Thoracic aorta (tissue), 2 donors: ENCODE measurements at regions not wholly inside any gene's neighbourhood (a gene's known extent, or its start where the extent isn't known, plus 50 kb on each side); places are given as distances from the start of the nearest gene placed in this dataset.

Experiments
- ATAC-seq: fragments of 150-250 bp; one replicate; pipeline ENCODE4 v1.8.0; 2017; ENCODE audit warnings: low read depth; ENCODE audit not compliant: insufficient number of reproducible peaks, low FRiP score
- DNase-seq: peaks from one replicate; pipeline ENCODE4 v3.0.0-alpha.2; 2020; ENCODE audit warnings: low spot score
- H3K27ac ChIP-seq, 2 donors: fragments of 200-600 bp; sonication (generic); 1 replicate in 1 of 2; 2 replicates in 1 of 2; pipeline ENCODE4 v1.5.1; 2016; ENCODE audit warnings: mild to moderate bottlenecking in 2 of 2, moderate library complexity in 2 of 2
- H3K27me3 ChIP-seq: fragments of 200-600 bp; sonication (generic); replicated peaks from 2 replicates; pipeline ENCODE4 v1.6.0; 2016; ENCODE audit warnings: mild to moderate bottlenecking; ENCODE audit not compliant: insufficient read depth
- H3K36me3 ChIP-seq: fragments of 200-600 bp; sonication (generic); one replicate; pipeline ENCODE4 v1.5.1; 2016
- H3K4me1 ChIP-seq, 2 donors: fragments of 200-600 bp; sonication (generic); 1 replicate in 1 of 2; 2 replicates in 1 of 2; pipeline versions ENCODE4 v1.5.1 to v1.6.0; 2016; ENCODE audit warnings: low read depth in 2 of 2, mild to moderate bottlenecking in 1 of 2; ENCODE audit not compliant: control insufficient read depth in 1 of 2
- H3K4me3 ChIP-seq: fragments of 200-600 bp; sonication (generic); 2 replicates; pipeline ENCODE4 v1.5.1; 2016; ENCODE audit warnings: mild to moderate bottlenecking
- H3K9me3 ChIP-seq: fragments of 200-600 bp; sonication (generic); 2 replicates; pipeline ENCODE4 v1.5.1; 2016
- TF ChIP-seq, protein P1 (sequence below): fragments of 200-600 bp; sonication (generic); IDR thresholded peaks from one replicate; pipeline ENCODE4 v1.5.1; 2019; ENCODE audit warnings: antibody characterized with exemption

GRCh38 chr20:12677925-12678324 is 330.8 kb upstream of the SPTLC3 start:
- TF ChIP-seq, protein P1, sequence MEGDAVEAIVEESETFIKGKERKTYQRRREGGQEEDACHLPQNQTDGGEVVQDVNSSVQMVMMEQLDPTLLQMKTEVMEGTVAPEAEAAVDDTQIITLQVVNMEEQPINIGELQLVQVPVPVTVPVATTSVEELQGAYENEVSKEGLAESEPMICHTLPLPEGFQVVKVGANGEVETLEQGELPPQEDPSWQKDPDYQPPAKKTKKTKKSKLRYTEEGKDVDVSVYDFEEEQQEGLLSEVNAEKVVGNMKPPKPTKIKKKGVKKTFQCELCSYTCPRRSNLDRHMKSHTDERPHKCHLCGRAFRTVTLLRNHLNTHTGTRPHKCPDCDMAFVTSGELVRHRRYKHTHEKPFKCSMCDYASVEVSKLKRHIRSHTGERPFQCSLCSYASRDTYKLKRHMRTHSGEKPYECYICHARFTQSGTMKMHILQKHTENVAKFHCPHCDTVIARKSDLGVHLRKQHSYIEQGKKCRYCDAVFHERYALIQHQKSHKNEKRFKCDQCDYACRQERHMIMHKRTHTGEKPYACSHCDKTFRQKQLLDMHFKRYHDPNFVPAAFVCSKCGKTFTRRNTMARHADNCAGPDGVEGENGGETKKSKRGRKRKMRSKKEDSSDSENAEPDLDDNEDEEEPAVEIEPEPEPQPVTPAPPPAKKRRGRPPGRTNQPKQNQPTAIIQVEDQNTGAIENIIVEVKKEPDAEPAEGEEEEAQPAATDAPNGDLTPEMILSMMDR, result no peak

DNA sequence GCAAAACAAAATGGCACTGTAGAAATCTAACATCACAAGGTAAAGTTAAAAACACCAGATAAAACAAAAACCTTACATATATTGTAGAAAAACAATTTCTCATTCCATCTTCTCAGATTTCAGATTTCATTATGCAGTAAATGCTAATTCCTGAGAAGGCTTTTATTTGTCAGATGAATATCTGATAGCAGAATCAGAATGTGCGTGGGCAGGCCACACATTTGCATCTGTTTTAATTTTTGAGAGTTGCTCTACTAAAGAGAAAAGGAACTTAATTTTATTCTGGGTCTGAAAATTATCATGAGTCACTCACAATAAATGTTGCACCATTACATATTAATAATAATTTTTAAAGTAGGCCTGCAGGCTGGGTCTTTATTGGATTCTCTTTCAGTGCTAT is 329.3 kb upstream of the SPTLC3 start:
- H3K36me3 ChIP-seq, result no peaks in the 10 kb centered on the region
- no peaks in the 10 kb centered on the region for H3K9me3 ChIP-seq
- TF ChIP-seq, protein P1, result no peak
- H3K4me1 ChIP-seq, result no peaks in the 10 kb centered on the region
- no peaks in the 10 kb centered on the region for H3K27me3 ChIP-seq
- DNase-seq, result no peak
- H3K4me3 ChIP-seq, result no peak overlapping the region
- no peak for ATAC-seq
- no peak overlapping the region for H3K27ac ChIP-seq

More at GRCh38 chr20:12677925-12678324, 330.8 kb upstream of the SPTLC3 start:
- H3K9me3 ChIP-seq, result no peaks in the 10 kb centered on the region
- H3K27me3 ChIP-seq, result no peaks in the 10 kb centered on the region
- ATAC-seq (no peak), DNase-seq (no peak)
- H3K36me3 ChIP-seq, result no peaks in the 10 kb centered on the region
- no peaks in the 10 kb centered on the region for H3K4me1 ChIP-seq
- H3K4me3 ChIP-seq, result no peak overlapping the region
- H3K27ac ChIP-seq, result no peak overlapping the region

DNA sequence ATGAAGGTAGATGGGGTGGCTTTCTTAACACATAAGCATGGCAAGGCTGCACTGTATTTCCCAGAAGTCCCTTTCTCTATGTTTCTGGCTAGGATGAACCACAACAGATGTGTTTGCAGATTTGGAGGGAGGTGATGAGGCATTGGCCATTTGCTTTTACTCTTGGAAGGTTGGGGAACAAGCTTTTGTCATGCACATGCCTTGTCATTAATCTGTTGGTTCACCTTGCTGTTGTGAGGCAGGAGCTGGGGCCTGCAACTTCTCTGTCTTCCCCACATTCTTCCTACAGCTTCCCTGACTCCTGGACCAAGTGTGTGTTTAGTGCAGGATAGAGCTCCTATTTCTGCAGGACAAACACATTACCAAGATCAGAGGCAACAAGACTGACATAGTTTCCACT is 326.2 kb upstream of the SPTLC3 start:
- H3K9me3 ChIP-seq, result no peaks in the 10 kb centered on the region
- H3K27ac ChIP-seq, result no peak overlapping the region
- TF ChIP-seq, protein P1, result no peak
- no peaks in the 10 kb centered on the region for H3K36me3 ChIP-seq
- DNase-seq (no peak), ATAC-seq (no peak)
- no peak overlapping the region for H3K4me3 ChIP-seq
- no peaks in the 10 kb centered on the region for H3K4me1 ChIP-seq
- no peaks in the 10 kb centered on the region for H3K27me3 ChIP-seq

DNA sequence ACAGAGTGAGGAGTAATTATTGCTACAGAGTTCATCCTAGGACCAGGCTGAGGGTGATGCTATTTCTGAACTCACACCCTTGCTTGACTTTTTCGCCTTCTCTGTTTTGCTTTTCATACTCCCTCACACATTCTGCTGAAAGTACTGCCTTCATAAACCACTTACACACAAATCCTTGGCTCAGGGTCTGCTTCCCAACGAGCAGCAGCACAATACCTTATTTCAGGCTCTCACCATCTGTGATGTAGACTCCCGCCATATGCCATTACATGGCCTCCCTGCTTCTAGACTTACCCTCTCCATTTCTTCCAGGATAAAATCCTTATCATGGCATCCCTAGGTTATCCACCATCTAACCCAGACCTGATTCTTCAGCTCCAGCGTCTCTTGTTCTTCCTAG is 321.3 kb upstream of the SPTLC3 start:
- TF ChIP-seq, protein P1, result no peak
- Histone ChIP-seq H3K4me1 (no peaks in the 10 kb centered on the region), H3K4me3 (no peak overlapping the region), H3K27ac (no peak overlapping the region), H3K27me3 (no peaks in the 10 kb centered on the region), H3K9me3 (no peaks in the 10 kb centered on the region), H3K36me3 (no peaks in the 10 kb centered on the region)
- ATAC-seq (no peak), DNase-seq (no peak)

GRCh38 chr20:12695937-12696336 is 312.8 kb upstream of the SPTLC3 start:
- TF ChIP-seq, protein P1, result no peak
- no peak overlapping the region for H3K4me3 ChIP-seq
- no peak for DNase-seq

More at GRCh38 chr20:12695937-12696336, 312.8 kb upstream of the SPTLC3 start:
- no peaks in the 10 kb centered on the region for H3K4me1 ChIP-seq
- H3K36me3 ChIP-seq, result no peaks in the 10 kb centered on the region
- no peaks in the 10 kb centered on the region for H3K9me3 ChIP-seq
- no peak overlapping the region for H3K27ac ChIP-seq
- ATAC-seq, result no peak
- H3K27me3 ChIP-seq, result no peaks in the 10 kb centered on the region
